Fibroblast of lung (primary cell): ENCODE measurements at regions not wholly inside any gene's neighbourhood (a gene's known extent, or its start where the extent isn't known, plus 50 kb on each side); places are given as distances from the start of the nearest gene placed in this dataset.

Source experiments
- DNase-seq, 2 donors: peaks; one replicate each; pipeline versions ENCODE4 v3.0.0 to v3.0.0-alpha.2; 2010; ENCODE audit warnings: low read depth in 2 of 2
- H2AFZ ChIP-seq: 2 replicates; pipeline ENCODE4 v1.5.1; 2012; ENCODE audit warnings: low read length, control low read depth, inconsistent platforms
- H3K27ac ChIP-seq: 2 replicates; pipeline ENCODE4 v1.5.1; 2011; ENCODE audit warnings: low read length, control low read depth; ENCODE audit not compliant: insufficient read depth
- H3K27me3 ChIP-seq: 2 replicates; pipeline ENCODE4 v1.5.1; 2011; ENCODE audit warnings: mild to moderate bottlenecking, low read length; ENCODE audit not compliant: control insufficient read depth, insufficient read depth
- H3K36me3 ChIP-seq: 2 replicates; pipeline ENCODE4 v1.5.1; 2011; ENCODE audit warnings: low read length; ENCODE audit not compliant: control insufficient read depth, insufficient read depth
- H3K4me1 ChIP-seq: 2 replicates; pipeline ENCODE4 v1.5.1; 2011; ENCODE audit warnings: low read length; ENCODE audit not compliant: control insufficient read depth, insufficient read depth; ENCODE audit errors: extremely low read depth
- H3K4me2 ChIP-seq: 2 replicates; pipeline ENCODE4 v1.5.1; 2011; ENCODE audit warnings: low read length, control low read depth; ENCODE audit not compliant: insufficient read depth; ENCODE audit errors: extremely low read depth
- H3K4me3 ChIP-seq, 4 experiments: fragments of 200-600 bp in 1 of 4; sonication (generic) in 1 of 4; replicated peaks in 1 of 4; 2 replicates each; pipeline ENCODE4 v1.5.1; 2011 to 2016; ENCODE audit warnings: low read length in 4 of 4, low read depth in 3 of 4, mild to moderate bottlenecking in 3 of 4, control low read depth in 2 of 4, inconsistent platforms in 1 of 4, mixed read lengths in 1 of 4; ENCODE audit not compliant: insufficient read depth in 1 of 4; ENCODE audit errors: control extremely low read depth in 1 of 4
- H3K79me2 ChIP-seq: 2 replicates; pipeline ENCODE4 v1.5.1; 2012; ENCODE audit warnings: mild to moderate bottlenecking, low read length, inconsistent platforms; ENCODE audit not compliant: control insufficient read depth, insufficient read depth
- H3K9ac ChIP-seq: 2 replicates; pipeline ENCODE4 v1.5.1; 2011; ENCODE audit warnings: mild to moderate bottlenecking, low read length, control low read depth; ENCODE audit not compliant: insufficient read depth
- H3K9me3 ChIP-seq: 2 replicates; pipeline ENCODE4 v1.5.1; 2012; ENCODE audit warnings: low read depth, low read length; ENCODE audit not compliant: control insufficient read depth, insufficient read depth
- H4K20me1 ChIP-seq: 2 replicates; pipeline ENCODE4 v1.5.1; 2011; ENCODE audit warnings: low read length; ENCODE audit not compliant: control insufficient read depth, insufficient read depth; ENCODE audit errors: extremely low read depth
- CTCF ChIP-seq, 2 donors: IDR thresholded peaks in 1 of 2; conservative IDR thresholded peaks in 1 of 2; 1 replicate in 1 of 2; 2 replicates in 1 of 2; pipeline ENCODE4 v1.5.1; 2011 to 2012; ENCODE audit warnings: low read length in 2 of 2, control low read depth in 1 of 2, inconsistent platforms in 1 of 2, low read depth in 1 of 2, mild to moderate bottlenecking in 1 of 2
- EZH2 ChIP-seq: IDR thresholded peaks from 2 replicates; pipeline ENCODE4 v1.5.1; 2012; ENCODE audit warnings: low read length, control low read depth, mild to moderate bottlenecking; ENCODE audit errors: missing control alignments

GRCh38 chr16:62846399-62847057, 810.3 kb upstream of the CDH8 start:
- Histone ChIP-seq H3K4me3 (no peak overlapping the region), H3K4me2 (no peak overlapping the region), H3K4me1 (no peaks in the 10 kb centered on the region), H2AFZ (no peak overlapping the region), H3K27me3 (no peaks in the 10 kb centered on the region), H3K9ac (no peak overlapping the region), H4K20me1 (no peaks in the 10 kb centered on the region), H3K79me2 (no peaks in the 10 kb centered on the region), H3K9me3 (no peaks in the 10 kb centered on the region), H3K36me3 (no peaks in the 10 kb centered on the region), H3K27ac (no peak overlapping the region)
- TF ChIP-seq CTCF (conservative IDR thresholded peaks at IDR 0.05 in 1 of 2, IDR thresholded peaks at IDR 0.05 in 1 of 2; ENCODE audit: low read depth in 1 of 2, low read length in 2 of 2) (no peak), EZH2 (no peak)
- DNase-seq = no peak

GRCh38 chr16:62832214-62832613, 796.0 kb upstream of the CDH8 start:
- TF ChIP-seq EZH2 = no peak
- TF ChIP-seq CTCF (conservative IDR thresholded peaks at IDR 0.05 in 1 of 2, IDR thresholded peaks at IDR 0.05 in 1 of 2; ENCODE audit: low read depth in 1 of 2, low read length in 2 of 2) = no peak
- no peak overlapping the region for H3K4me2 ChIP-seq
- no peaks in the 10 kb centered on the region for H3K27me3 ChIP-seq
- no peak for DNase-seq
- H3K79me2 ChIP-seq = no peaks in the 10 kb centered on the region
- no peaks in the 10 kb centered on the region for H3K4me1 ChIP-seq
- H3K4me3 ChIP-seq = no peak overlapping the region
- H2AFZ ChIP-seq = no peak overlapping the region
- no peaks in the 10 kb centered on the region for H4K20me1 ChIP-seq
- no peaks in the 10 kb centered on the region for H3K36me3 ChIP-seq
- H3K9me3 ChIP-seq = no peaks in the 10 kb centered on the region
- no peak overlapping the region for H3K27ac ChIP-seq
- no peak overlapping the region for H3K9ac ChIP-seq

- Histone ChIP-seq H3K4me1 (no peaks in the 10 kb centered on the region), H3K4me3 (no peak overlapping the region), H2AFZ (no peak overlapping the region), H3K9ac (no peak overlapping the region), H3K27me3 (no peaks in the 10 kb centered on the region), H3K9me3 (no peaks in the 10 kb centered on the region), H3K27ac (no peak overlapping the region), H3K79me2 (no peaks in the 10 kb centered on the region), H3K4me2 (no peak overlapping the region), H4K20me1 (no peaks in the 10 kb centered on the region), H3K36me3 (no peaks in the 10 kb centered on the region)
- DNase-seq = no peak
- TF ChIP-seq CTCF (conservative IDR thresholded peaks at IDR 0.05 in 1 of 2, IDR thresholded peaks at IDR 0.05 in 1 of 2; ENCODE audit: low read depth in 1 of 2, low read length in 2 of 2) = no peak
- no peak for TF ChIP-seq EZH2
Measured at GRCh38 chr16:62831235-62831850, 795.1 kb upstream of the CDH8 start.
